ENCODE measurements at regions not wholly inside any gene's neighbourhood (a gene's known extent, or its start where the extent isn't known, plus 50 kb on each side); places are given as distances from the start of the nearest gene placed in this dataset.

GRCh38 chr4:14888790-14889572 lies 113.3 kb upstream of the CPEB2 start:
- Histone ChIP-seq H2BK20ac (ENCODE audit: low read length) (no peak overlapping the region), H2BK120ac (replicated peaks; ENCODE audit: low read depth, low read length) (no peak overlapping the region), H3K14ac (ENCODE audit: insufficient read length) (no peak overlapping the region), H3K79me1 (ENCODE audit: low read depth, low read length) (no peaks in the 10 kb centered on the region), H4K20me1 (replicated peaks in 1 of 2; ENCODE audit: control insufficient read depth in 1 of 2, insufficient read depth in 2 of 2, low read length in 2 of 2) (no peaks in the 10 kb centered on the region), H3K9me3 (ENCODE audit: insufficient read depth in 2 of 2, low read depth in 1 of 2, low read length in 1 of 2) (no peaks in the 10 kb centered on the region), H2BK15ac (ENCODE audit: low read length) (no peak overlapping the region), H3K27me3 (replicated peaks in 1 of 4; ENCODE audit: control insufficient read depth in 3 of 4, extremely low read depth in 1 of 4, insufficient read depth in 3 of 4, low read length in 3 of 4) (peaks cover 0 to 1% (median 0%) of the 10 kb centered on the region in 4 experiments; a peak in 1 of 7 replicates), H4K91ac (replicated peaks; ENCODE audit: insufficient read length, low read length) (no peak overlapping the region), H2AK5ac (ENCODE audit: low read depth, low read length) (no peak overlapping the region), H4K8ac (ENCODE audit: extremely low read depth, insufficient read depth, low read length) (no peak overlapping the region), H4K5ac (ENCODE audit: insufficient read length, low read depth, low read length) (no peak overlapping the region), H2AFZ (ENCODE audit: low read length) (no peak overlapping the region), H3K4me1 (replicated peaks in 1 of 4; ENCODE audit: control insufficient read depth in 3 of 4, insufficient read depth in 4 of 4, low read length in 3 of 4) (no peaks in the 10 kb centered on the region), H3K79me2 (ENCODE audit: control insufficient read depth in 1 of 2, insufficient read depth in 2 of 2, low read length in 2 of 2) (no peaks in the 10 kb centered on the region), H2BK12ac (ENCODE audit: low read depth, low read length) (no peak overlapping the region), H3K4me3 (ENCODE audit: extremely low read depth in 1 of 4, insufficient read depth in 2 of 4, low read depth in 3 of 4, low read length in 4 of 4) (no peak overlapping the region), H3K23ac (ENCODE audit: insufficient read length) (no peak overlapping the region), H2BK5ac (ENCODE audit: low read depth, low read length) (no peak overlapping the region), H3K56ac (replicated peaks; ENCODE audit: insufficient read length, low read depth, low read length) (no peak overlapping the region), H3K4ac (replicated peaks; ENCODE audit: insufficient read length, low read depth, low read length) (no peak overlapping the region), H3K36me3 (ENCODE audit: control insufficient read depth in 2 of 4, insufficient read depth in 4 of 4, low read length in 3 of 4) (no peaks in the 10 kb centered on the region), H3K4me2 (ENCODE audit: insufficient read depth in 1 of 2, low read depth in 2 of 2, low read length in 2 of 2) (no peak overlapping the region), H3K27ac (ENCODE audit: low read depth, low read length) (no peak overlapping the region), H3K18ac (ENCODE audit: extremely low read depth, low read length) (no peak overlapping the region), H3K9ac (replicated peaks in 1 of 4; ENCODE audit: extremely low read depth in 1 of 4, low read depth in 3 of 4, low read length in 3 of 4) (no peak overlapping the region), H3K23me2 (ENCODE audit: low read depth, low read length) (no peaks in the 10 kb centered on the region; the same call in 1 of the 2 replicates)
- DNase-seq (ENCODE audit: low read depth in 1 of 2, low spot score in 2 of 2) (no peak), FAIRE-seq (no peak)
- ChIA-PET CTCF (ENCODE audit: partially characterized antibody) (interaction anchor here (2.0 kb wide), 1 partner anchor 17 kb away, joined by 8 read pairs; no protein-coding TSS in a partner anchor), POLR2A (ENCODE audit: partially characterized antibody) (no interaction called here)
- 91% methylated on average over 4 of the region's 4 CpGs; no CpG with 5 or more reads in 1 of the 2 experiments for WGBS, 2 experiments (ENCODE audit: extremely low coverage in 1 of 2, insufficient coverage in 1 of 2, insufficient read length in 1 of 2, insufficient replicate concordance in 2 of 2, low coverage in 1 of 2, low lambda C conversion rate in 2 of 2, missing lambda C conversion rate in 1 of 2)
- no peak for TF ChIP-seq GTF2F1 (IDR thresholded peaks at IDR 0.05; ENCODE audit: borderline replicate concordance, low read depth, low read length)
- TF ChIP-seq HDAC2 (IDR thresholded peaks at IDR 0.05; ENCODE audit: borderline replicate concordance in 1 of 2, low read depth in 2 of 2, low read length in 2 of 2) = no peak

All from H1 (cell line).